ENCODE measurements at regions not wholly inside any gene's neighbourhood (a gene's known extent, or its start where the extent isn't known, plus 50 kb on each side); places are given as distances from the start of the nearest gene placed in this dataset.

DNA sequence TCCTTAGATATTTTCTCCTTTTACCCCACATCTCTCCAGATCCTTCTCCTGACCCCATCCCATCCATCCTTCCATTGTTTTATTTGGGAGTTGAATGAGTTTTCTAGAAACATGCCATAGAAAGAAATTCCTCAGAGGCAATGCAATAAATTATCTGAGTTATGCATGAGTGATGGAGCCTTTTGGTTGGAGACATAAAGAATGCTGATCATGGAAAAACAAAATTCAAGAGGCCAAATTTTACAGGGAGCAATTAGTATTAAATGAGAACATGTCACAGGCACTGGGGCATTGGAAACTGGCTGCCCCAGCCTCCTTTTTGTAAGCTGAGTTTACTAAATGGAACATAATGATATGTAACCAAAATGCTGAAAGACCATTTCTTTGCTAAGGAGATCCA, 74.2 kb upstream of the LCLAT1 start:
- intact Hi-C loops (cut with DNase I), result no loop called here
- Histone ChIP-seq H3K27me3 (no peaks in the 10 kb centered on the region), H3K4me1 (peaks cover 12% of the 10 kb centered on the region), H3K27ac (no peak overlapping the region), H3K36me3 (replicated peaks in 1 of 2; ENCODE audit: insufficient read depth in 1 of 2, low read depth in 2 of 2) (no peaks in the 10 kb centered on the region), H3K9me3 (no peaks in the 10 kb centered on the region), H3K4me3 (no peak overlapping the region)
- no peak for DNase-seq
- ATAC-seq, result no peak
- no peak for TF ChIP-seq POLR2A (IDR thresholded peaks at IDR 0.05)
- TF ChIP-seq, protein P1, sequence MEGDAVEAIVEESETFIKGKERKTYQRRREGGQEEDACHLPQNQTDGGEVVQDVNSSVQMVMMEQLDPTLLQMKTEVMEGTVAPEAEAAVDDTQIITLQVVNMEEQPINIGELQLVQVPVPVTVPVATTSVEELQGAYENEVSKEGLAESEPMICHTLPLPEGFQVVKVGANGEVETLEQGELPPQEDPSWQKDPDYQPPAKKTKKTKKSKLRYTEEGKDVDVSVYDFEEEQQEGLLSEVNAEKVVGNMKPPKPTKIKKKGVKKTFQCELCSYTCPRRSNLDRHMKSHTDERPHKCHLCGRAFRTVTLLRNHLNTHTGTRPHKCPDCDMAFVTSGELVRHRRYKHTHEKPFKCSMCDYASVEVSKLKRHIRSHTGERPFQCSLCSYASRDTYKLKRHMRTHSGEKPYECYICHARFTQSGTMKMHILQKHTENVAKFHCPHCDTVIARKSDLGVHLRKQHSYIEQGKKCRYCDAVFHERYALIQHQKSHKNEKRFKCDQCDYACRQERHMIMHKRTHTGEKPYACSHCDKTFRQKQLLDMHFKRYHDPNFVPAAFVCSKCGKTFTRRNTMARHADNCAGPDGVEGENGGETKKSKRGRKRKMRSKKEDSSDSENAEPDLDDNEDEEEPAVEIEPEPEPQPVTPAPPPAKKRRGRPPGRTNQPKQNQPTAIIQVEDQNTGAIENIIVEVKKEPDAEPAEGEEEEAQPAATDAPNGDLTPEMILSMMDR (IDR thresholded peaks at IDR 0.05), result no peak

DNA sequence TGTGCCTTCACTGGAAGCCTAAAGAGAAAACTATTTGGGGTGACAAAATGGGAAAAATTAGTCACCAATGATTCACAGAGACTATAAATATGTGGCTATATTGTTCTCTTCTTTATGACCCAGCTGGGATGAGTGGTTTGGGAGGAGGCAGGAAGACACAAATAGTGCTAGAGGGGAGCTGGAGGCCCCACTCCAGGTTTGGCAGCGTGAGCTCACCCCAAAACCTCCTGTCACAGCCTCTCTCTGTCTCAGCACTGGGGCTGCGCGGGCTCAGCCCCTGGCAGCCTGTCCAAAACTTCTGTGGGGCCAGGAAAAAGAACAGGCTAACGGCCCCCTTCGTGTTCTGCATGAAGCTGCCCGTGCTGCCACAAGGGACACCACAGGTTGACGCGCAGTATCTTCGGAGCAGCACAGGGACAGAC, 73.2 kb upstream of the LCLAT1 start:
- no peak overlapping the region for H3K27ac ChIP-seq
- no peaks in the 10 kb centered on the region for H3K27me3 ChIP-seq
- no peak overlapping the region for H3K4me3 ChIP-seq
- H3K36me3 ChIP-seq (replicated peaks in 1 of 2; ENCODE audit: insufficient read depth in 1 of 2, low read depth in 2 of 2), result no peaks in the 10 kb centered on the region
- ATAC-seq (no peak), DNase-seq (no peak)
- intact Hi-C loops (cut with DNase I), result no loop called here
- H3K4me1 ChIP-seq, result peaks cover 2% of the 10 kb centered on the region
- H3K9me3 ChIP-seq, result no peaks in the 10 kb centered on the region
- TF ChIP-seq POLR2A (IDR thresholded peaks at IDR 0.05), result no peak
- TF ChIP-seq, protein P1 (IDR thresholded peaks at IDR 0.05), result no peak
- WGBS, 2 donors, result 87 to 98% methylated on average over 9 of the region's 9 CpGs

GRCh38 chr2:30374380-30374779, 72.7 kb upstream of the LCLAT1 start:
- intact Hi-C loops (cut with DNase I), result no loop called here
- ATAC-seq (no peak), DNase-seq (no peak)
- Histone ChIP-seq H3K27ac (no peak overlapping the region), H3K36me3 (replicated peaks in 1 of 2; ENCODE audit: insufficient read depth in 1 of 2, low read depth in 2 of 2) (no peaks in the 10 kb centered on the region), H3K9me3 (no peaks in the 10 kb centered on the region), H3K4me3 (no peak overlapping the region), H3K27me3 (no peaks in the 10 kb centered on the region), H3K4me1 (peaks cover 4% of the 10 kb centered on the region)
- 84 to 100% methylated on average over 2 of the region's 2 CpGs for WGBS, 2 donors
- TF ChIP-seq, protein P1 (IDR thresholded peaks at IDR 0.05), result no peak
- TF ChIP-seq POLR2A (IDR thresholded peaks at IDR 0.05), result no peak

DNA sequence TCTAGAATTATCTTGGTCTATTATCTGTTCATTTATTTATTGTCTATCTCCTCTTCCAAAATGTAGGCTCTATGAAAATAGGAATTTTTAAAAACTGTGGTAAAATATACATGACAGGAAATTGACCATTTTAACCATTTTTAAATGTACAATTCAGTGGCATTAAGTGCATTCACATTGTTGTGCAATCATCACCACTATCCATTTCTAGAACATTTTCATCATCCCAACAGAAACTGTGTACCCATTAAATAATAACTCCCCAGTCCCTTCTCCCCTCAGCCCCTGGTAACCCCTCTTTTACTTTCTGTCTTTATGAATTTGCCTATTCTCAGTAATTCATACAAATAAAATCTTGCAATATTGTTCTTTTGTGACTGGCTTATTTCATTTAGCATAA, 71.1 kb upstream of the LCLAT1 start:
- intact Hi-C loops (cut with DNase I), result no loop called here
- no peak overlapping the region for H3K27ac ChIP-seq
- ATAC-seq, result no peak
- DNase-seq, result no peak
- H3K4me3 ChIP-seq, result no peak overlapping the region
- H3K36me3 ChIP-seq (replicated peaks in 1 of 2; ENCODE audit: insufficient read depth in 1 of 2, low read depth in 2 of 2), result no peaks in the 10 kb centered on the region
- TF ChIP-seq, protein P1 (IDR thresholded peaks at IDR 0.05), result no peak
- peaks cover 8% of the 10 kb centered on the region for H3K4me1 ChIP-seq
- no peaks in the 10 kb centered on the region for H3K27me3 ChIP-seq
- no peaks in the 10 kb centered on the region for H3K9me3 ChIP-seq

- H3K27me3 ChIP-seq, result no peaks in the 10 kb centered on the region
- intact Hi-C loops (cut with DNase I), result no loop called here
- peaks cover 8% of the 10 kb centered on the region for H3K4me1 ChIP-seq
- no peak for ATAC-seq
- WGBS, 2 donors, result 93 to 100% methylated on average over 1 of the region's 1 CpG
- peak overlapping the region in 1 of 4 donors; percentile 12 for H3K27ac ChIP-seq
- no peaks in the 10 kb centered on the region for H3K36me3 ChIP-seq (replicated peaks in 1 of 2; ENCODE audit: insufficient read depth in 1 of 2, low read depth in 2 of 2)
- DNase-seq, result no peak
- no peaks in the 10 kb centered on the region for H3K9me3 ChIP-seq
- H3K4me3 ChIP-seq, result no peak overlapping the region
- TF ChIP-seq, protein P1 (IDR thresholded peaks at IDR 0.05), result no peak
- no peak for TF ChIP-seq POLR2A (IDR thresholded peaks at IDR 0.05)
Measured at GRCh38 chr2:30379481-30379880, 67.6 kb upstream of the LCLAT1 start.
